Kidney epithelial cell (primary cell): ENCODE measurements at regions not wholly inside any gene's neighbourhood (a gene's known extent, or its start where the extent isn't known, plus 50 kb on each side); places are given as distances from the start of the nearest gene placed in this dataset.

Experiments used
- DNase-seq: peaks from one replicate; pipeline ENCODE4 v3.0.0-alpha.2; 2010; ENCODE audit warnings: low read depth
- H3K27me3 ChIP-seq: 2 replicates; pipeline ENCODE4 v1.6.0; 2011; ENCODE audit warnings: low read length; ENCODE audit not compliant: control insufficient read depth, insufficient read depth
- H3K36me3 ChIP-seq: 2 replicates; pipeline ENCODE4 v1.5.1; 2011; ENCODE audit warnings: low read length; ENCODE audit not compliant: control insufficient read depth, insufficient read depth
- H3K4me3 ChIP-seq: 2 replicates; pipeline ENCODE4 v1.5.1; 2011; ENCODE audit warnings: low read depth, mild to moderate bottlenecking, control low read depth, low read length
- CTCF ChIP-seq: IDR thresholded peaks from 2 replicates; pipeline ENCODE4 v1.5.1; 2011; ENCODE audit warnings: mild to moderate bottlenecking, moderate library complexity, low read length, control low read depth, inconsistent platforms; ENCODE audit not compliant: insufficient read depth, poor library complexity, severe bottlenecking

DNA sequence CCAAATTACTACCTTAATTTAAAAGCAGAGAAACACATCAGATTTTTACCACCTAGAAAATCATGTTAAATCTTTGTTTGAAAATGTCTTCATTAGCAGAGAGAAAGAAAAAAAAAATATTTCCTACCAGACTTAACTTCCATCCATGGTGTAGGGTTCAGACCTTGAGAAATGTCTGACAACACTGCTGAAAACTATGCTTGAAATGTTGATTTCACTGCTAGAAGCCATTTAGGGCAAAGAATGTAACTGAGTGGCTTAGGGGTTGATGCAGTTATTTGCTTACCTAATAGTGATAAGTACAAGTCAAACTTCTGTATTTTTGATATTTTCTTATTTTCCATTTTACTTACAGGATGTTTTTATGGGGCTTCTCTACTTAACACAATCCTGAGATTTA lies 495.6 kb upstream of the NEGR1 start:
- H3K36me3 ChIP-seq, result no peaks in the 10 kb centered on the region
- TF ChIP-seq CTCF, result no peak
- H3K4me3 ChIP-seq, result no peak overlapping the region
- no peak for DNase-seq
- no peaks in the 10 kb centered on the region for H3K27me3 ChIP-seq

GRCh38 chr1:72763481-72763880 lies 481.1 kb upstream of the NEGR1 start:
- H3K36me3 ChIP-seq, result no peaks in the 10 kb centered on the region
- H3K27me3 ChIP-seq, result no peaks in the 10 kb centered on the region
- TF ChIP-seq CTCF, result no peak
- H3K4me3 ChIP-seq, result no peak overlapping the region
- no peak for DNase-seq

DNA sequence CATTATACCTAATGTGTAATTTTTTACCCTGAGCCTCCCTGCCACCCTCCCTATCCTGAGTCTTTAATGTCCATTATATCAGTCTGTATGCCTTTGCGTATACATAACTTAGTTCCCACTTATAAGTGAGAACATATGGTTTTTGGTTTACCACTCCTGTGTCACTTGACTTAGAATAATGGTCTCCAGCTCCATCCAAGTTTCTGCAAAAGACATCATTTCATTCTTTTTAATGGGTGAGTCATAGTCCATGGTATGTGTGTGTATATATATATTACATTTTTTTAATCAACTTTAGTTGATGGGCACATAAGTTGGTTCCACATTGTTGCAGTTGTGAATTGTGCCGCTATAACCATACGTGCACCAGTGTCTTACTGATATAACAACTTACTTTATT lies 477.1 kb upstream of the NEGR1 start:
- no peak for TF ChIP-seq CTCF
- no peaks in the 10 kb centered on the region for H3K27me3 ChIP-seq
- H3K4me3 ChIP-seq, result no peak overlapping the region
- H3K36me3 ChIP-seq, result no peaks in the 10 kb centered on the region
- DNase-seq, result no peak

DNA sequence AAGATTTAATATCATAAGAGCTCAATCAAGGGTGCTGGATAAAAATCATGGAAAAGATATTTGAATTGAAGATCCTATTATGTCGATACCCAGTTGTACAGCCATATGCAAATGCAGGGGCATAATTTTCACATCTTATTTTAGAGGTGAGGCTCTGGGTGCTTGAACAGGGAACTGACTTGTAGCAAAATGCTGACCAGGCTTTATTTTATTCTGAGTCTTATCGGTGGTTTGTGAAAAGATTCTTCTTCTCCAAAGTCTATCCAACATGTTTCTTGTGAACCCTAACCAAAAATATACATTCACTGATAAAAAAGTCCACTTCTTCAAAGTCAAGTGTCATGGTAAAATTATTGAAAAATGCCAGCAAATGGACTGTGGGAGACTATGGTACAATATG lies 475.5 kb upstream of the NEGR1 start:
- no peaks in the 10 kb centered on the region for H3K36me3 ChIP-seq
- H3K4me3 ChIP-seq, result no peak overlapping the region
- no peak for TF ChIP-seq CTCF
- DNase-seq, result no peak
- H3K27me3 ChIP-seq, result no peaks in the 10 kb centered on the region

GRCh38 chr1:72745413-72745812 lies 463.1 kb upstream of the NEGR1 start:
- no peak for TF ChIP-seq CTCF
- no peak for DNase-seq
- Histone ChIP-seq H3K27me3 (no peaks in the 10 kb centered on the region), H3K36me3 (no peaks in the 10 kb centered on the region), H3K4me3 (no peak overlapping the region)

- no peaks in the 10 kb centered on the region for H3K27me3 ChIP-seq
- H3K36me3 ChIP-seq, result no peaks in the 10 kb centered on the region
- DNase-seq, result no peak
- H3K4me3 ChIP-seq, result no peak overlapping the region
- TF ChIP-seq CTCF, result no peak
Measured at GRCh38 chr1:72734415-72734814, 452.1 kb upstream of the NEGR1 start.
